Ovary (tissue), 7 donors: ENCODE measurements at regions not wholly inside any gene's neighbourhood (a gene's known extent, or its start where the extent isn't known, plus 50 kb on each side); places are given as distances from the start of the nearest gene placed in this dataset.

Experiments used
- DNase-seq, 5 donors: peaks; one replicate each; pipeline ENCODE4 v3.0.0-alpha.2; 2019 to 2020
- H3K27ac ChIP-seq, 2 donors: fragments of 200-600 bp; one replicate each; pipeline versions ENCODE4 v1.5.1 to v1.8.0; 2019 to 2022
- H3K27me3 ChIP-seq: fragments of 200-600 bp; one replicate; pipeline ENCODE4 v1.8.0; 2022
- H3K36me3 ChIP-seq: fragments of 200-600 bp; sonication (generic); one replicate; pipeline ENCODE4 v1.5.1; 2019
- H3K4me1 ChIP-seq: one replicate; pipeline ENCODE4 v1.8.1; 2013; ENCODE audit warnings: mild to moderate bottlenecking, moderate library complexity; ENCODE audit not compliant: insufficient read depth
- H3K4me3 ChIP-seq: fragments of 200-600 bp; sonication (generic); one replicate; pipeline ENCODE4 v1.5.1; 2017
- H3K9me3 ChIP-seq, 2 donors: fragments of 200-600 bp in 1 of 2; sonication (generic) in 1 of 2; one replicate each; pipeline versions ENCODE4 v1.5.1 to v1.8.1; 2013 to 2019; ENCODE audit warnings: mild to moderate bottlenecking in 1 of 2, moderate library complexity in 1 of 2
- EP300 ChIP-seq: sonication (generic); formaldehyde crosslinking; IDR thresholded peaks from one replicate; pipeline ENCODE4 v1.6.1; 2017; ENCODE audit warnings: antibody characterized with exemption
- POLR2A ChIP-seq: fragments of 450-650 bp; IDR thresholded peaks from one replicate; pipeline ENCODE4 v1.6.1; 2017; ENCODE audit warnings: antibody characterized with exemption, mild to moderate bottlenecking, moderate library complexity
- WGBS, 3 donors: extraction: QIAGEN DNeasy Blood & Tissue Kit in 1 of 3; methylation state at CpG; one replicate each; pipeline versions ENCODE4 v1.1.5 to v1.1.7; 2013 to 2017; 5-methylcytosine and 5-hydroxymethylcytosine counted together
- intact Hi-C, 4 donors: fragments of 100-400 bp; cut with DNase I; formaldehyde crosslinking; loops; one replicate each; pipeline versions ENCODE4 v1.11.0 to v1.15.1; 2022 to 2023
- TF ChIP-seq, protein P1 (sequence below), 3 donors: fragments of 450-650 bp in 2 of 3; fragments of 200-600 bp in 1 of 3; IDR thresholded peaks; one replicate each; pipeline versions ENCODE4 v1.5.1 to v1.8.0; 2016 to 2022; ENCODE audit warnings: antibody characterized with exemption in 3 of 3, mild to moderate bottlenecking in 1 of 3
- donor health status: DM: no; HTN: no; CAD: no; lungs with moderate emphysema.
- donor health status: DM: no; HTN: no; CAD: no.
- donor health status: Bipolar disorder and iron deficiency.
- donor health status: DM: no; HTN: no; CAD: no.
- donor health status: DM: yes; HTN: yes; CAD: no.

DNA sequence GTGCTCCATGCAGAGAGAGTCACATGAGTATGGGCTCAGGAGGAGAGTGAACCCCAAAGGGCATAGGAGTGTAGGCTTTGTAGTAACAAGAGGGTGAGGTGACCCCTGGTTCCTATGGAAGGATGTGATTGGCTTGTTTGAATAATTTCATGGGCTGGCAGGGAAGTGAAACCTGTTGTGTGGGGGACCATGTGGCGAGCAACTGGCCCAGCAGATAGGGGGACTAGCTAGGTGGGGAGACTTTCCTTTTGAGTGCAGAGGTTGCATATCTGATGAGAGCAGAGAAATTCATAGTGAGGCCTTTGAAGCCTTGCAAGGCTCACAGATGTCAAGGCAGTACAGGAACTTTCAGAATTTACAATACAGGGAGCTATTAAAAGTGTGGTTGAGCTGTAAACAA, 247.9 kb upstream of the SLC35B3 start:
- no peaks in the 10 kb centered on the region for H3K9me3 ChIP-seq
- no peak overlapping the region for H3K4me3 ChIP-seq
- no peaks in the 10 kb centered on the region for H3K36me3 ChIP-seq
- no peaks in the 10 kb centered on the region for H3K4me1 ChIP-seq
- no peak overlapping the region for H3K27ac ChIP-seq
- no peak for DNase-seq
- no peak for TF ChIP-seq EP300
- TF ChIP-seq, protein P1, sequence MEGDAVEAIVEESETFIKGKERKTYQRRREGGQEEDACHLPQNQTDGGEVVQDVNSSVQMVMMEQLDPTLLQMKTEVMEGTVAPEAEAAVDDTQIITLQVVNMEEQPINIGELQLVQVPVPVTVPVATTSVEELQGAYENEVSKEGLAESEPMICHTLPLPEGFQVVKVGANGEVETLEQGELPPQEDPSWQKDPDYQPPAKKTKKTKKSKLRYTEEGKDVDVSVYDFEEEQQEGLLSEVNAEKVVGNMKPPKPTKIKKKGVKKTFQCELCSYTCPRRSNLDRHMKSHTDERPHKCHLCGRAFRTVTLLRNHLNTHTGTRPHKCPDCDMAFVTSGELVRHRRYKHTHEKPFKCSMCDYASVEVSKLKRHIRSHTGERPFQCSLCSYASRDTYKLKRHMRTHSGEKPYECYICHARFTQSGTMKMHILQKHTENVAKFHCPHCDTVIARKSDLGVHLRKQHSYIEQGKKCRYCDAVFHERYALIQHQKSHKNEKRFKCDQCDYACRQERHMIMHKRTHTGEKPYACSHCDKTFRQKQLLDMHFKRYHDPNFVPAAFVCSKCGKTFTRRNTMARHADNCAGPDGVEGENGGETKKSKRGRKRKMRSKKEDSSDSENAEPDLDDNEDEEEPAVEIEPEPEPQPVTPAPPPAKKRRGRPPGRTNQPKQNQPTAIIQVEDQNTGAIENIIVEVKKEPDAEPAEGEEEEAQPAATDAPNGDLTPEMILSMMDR (IDR thresholded peaks at IDR 0.05): no peak
- no peak for TF ChIP-seq POLR2A
- 82 to 91% (median 89%) methylated on average over 1 of the region's 1 CpG for WGBS, 3 donors
- intact Hi-C loops: no loop called here
- H3K27me3 ChIP-seq: no peaks in the 10 kb centered on the region

DNA sequence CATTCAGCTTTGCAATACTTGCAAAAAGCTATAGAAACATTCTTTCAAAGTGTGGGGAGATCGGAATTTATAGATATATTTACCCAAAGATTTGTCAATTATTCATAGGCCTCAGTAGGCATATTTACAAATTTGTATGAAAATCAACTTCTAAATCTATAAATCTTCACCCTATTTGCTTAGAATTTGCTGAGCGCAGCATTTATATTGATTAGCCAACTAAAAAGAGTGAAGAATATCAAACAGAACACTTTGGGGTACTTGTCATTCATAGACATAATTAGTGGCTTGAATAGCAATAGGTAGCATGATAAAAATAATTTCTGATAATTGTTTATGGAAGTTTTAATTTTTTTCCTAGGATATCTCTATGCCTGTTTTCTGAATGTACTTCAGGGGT, 244.5 kb upstream of the SLC35B3 start:
- Histone ChIP-seq H3K36me3 (no peaks in the 10 kb centered on the region), H3K9me3 (no peaks in the 10 kb centered on the region), H3K4me1 (no peaks in the 10 kb centered on the region), H3K27me3 (no peaks in the 10 kb centered on the region), H3K27ac (no peak overlapping the region), H3K4me3 (no peak overlapping the region)
- TF ChIP-seq EP300: no peak
- TF ChIP-seq POLR2A: no peak
- TF ChIP-seq, protein P1 (IDR thresholded peaks at IDR 0.05): no peak
- DNase-seq: no peak
- intact Hi-C loops: no loop called here
- WGBS, 3 donors: 88 to 96% (median 92%) methylated on average over 2 of the region's 2 CpGs

DNA sequence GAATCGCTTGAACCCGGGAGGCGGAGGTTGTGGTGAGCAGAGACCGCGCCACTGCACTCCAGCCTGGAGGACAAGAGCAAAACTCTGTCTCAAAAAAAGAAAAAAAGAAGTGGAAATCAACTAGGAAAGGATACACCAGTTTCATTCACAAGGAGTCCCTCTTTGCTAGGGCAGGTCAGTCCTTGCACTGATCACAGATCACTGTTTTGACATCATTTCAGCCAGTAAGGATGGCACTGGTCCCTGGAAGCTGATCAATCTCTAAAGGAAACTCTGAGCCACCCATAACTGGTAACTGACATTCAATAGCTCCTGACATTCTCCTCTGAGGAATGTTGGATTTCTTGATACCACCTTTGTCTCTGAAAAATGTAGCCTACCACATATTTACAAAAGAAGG, 243.1 kb upstream of the SLC35B3 start:
- Histone ChIP-seq H3K9me3 (no peaks in the 10 kb centered on the region), H3K4me3 (no peak overlapping the region), H3K27ac (no peak overlapping the region), H3K36me3 (no peaks in the 10 kb centered on the region), H3K4me1 (no peaks in the 10 kb centered on the region), H3K27me3 (no peaks in the 10 kb centered on the region)
- 96 to 98% (median 97%) methylated on average over 5 of the region's 5 CpGs for WGBS, 3 donors
- intact Hi-C loops: no loop called here
- no peak for DNase-seq
- TF ChIP-seq POLR2A (no peak), EP300 (no peak)
- TF ChIP-seq, protein P1 (IDR thresholded peaks at IDR 0.05): no peak

DNA sequence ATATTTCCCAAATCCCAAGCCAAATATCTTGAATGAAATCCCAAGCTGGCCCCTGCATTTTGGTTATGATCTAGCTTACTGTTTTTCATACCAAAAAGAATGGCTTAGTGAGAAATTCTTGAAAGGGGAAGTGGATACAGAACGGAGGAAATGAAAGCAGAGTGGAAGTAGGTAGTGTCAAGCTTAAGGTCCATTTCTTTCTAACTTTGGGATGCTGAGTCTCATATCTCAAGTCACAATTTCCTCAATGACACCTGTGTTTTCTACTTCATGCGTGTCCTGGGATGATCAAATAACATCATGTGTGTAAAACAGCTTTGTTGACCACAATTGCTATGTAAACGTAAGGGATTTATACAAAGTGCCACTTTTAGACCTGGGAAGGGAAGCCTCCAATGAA, 238.8 kb upstream of the SLC35B3 start:
- no peak for TF ChIP-seq EP300
- TF ChIP-seq, protein P1 (IDR thresholded peaks at IDR 0.05): no peak
- no peak for TF ChIP-seq POLR2A
- DNase-seq: no peak
- intact Hi-C loops: no loop called here
- no peaks in the 10 kb centered on the region for H3K4me1 ChIP-seq
- H3K4me3 ChIP-seq: no peak overlapping the region
- H3K27ac ChIP-seq: no peak overlapping the region
- 84 to 93% (median 89%) methylated on average over 3 of the region's 3 CpGs for WGBS, 3 donors
- H3K36me3 ChIP-seq: no peaks in the 10 kb centered on the region
- H3K9me3 ChIP-seq: no peaks in the 10 kb centered on the region
- no peaks in the 10 kb centered on the region for H3K27me3 ChIP-seq

DNA sequence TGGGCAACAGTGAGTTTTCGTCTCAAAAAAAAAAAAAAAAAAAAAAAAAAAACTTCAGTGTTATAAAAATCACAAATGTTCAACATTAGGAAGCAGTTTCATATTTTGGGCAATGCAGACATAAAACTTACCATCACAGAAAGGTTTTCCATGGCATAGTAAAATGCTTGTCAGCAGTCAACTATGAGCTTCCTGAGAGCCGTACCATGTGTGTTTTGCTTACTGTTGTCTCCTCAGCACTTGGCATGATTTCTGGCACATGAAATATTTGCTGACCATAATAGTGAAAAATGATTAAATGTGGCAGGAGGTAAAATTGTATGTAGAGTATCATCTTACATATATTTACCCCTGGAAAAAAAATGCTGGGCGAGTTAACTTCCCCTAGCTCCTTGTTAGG, 237.5 kb upstream of the SLC35B3 start:
- Histone ChIP-seq H3K36me3 (no peaks in the 10 kb centered on the region), H3K27me3 (no peaks in the 10 kb centered on the region), H3K9me3 (no peaks in the 10 kb centered on the region), H3K4me1 (no peaks in the 10 kb centered on the region), H3K27ac (no peak overlapping the region), H3K4me3 (no peak overlapping the region)
- DNase-seq: no peak
- WGBS, 3 donors: 77 to 86% (median 81%) methylated on average over 3 of the region's 3 CpGs
- intact Hi-C loops: no loop called here
- TF ChIP-seq, protein P1 (IDR thresholded peaks at IDR 0.05): no peak
- no peak for TF ChIP-seq EP300
